SKM-1 treated with dmso at 0.1 percent for 144 hours (cell line): ENCODE measurements at regions not wholly inside any gene's neighbourhood (a gene's known extent, or its start where the extent isn't known, plus 50 kb on each side); places are given as distances from the start of the nearest gene placed in this dataset.

Experiments
- DNase-seq: peaks from one replicate; lab custom pipeline; 2025; ENCODE audit not compliant: unreplicated experiment; lab: John Stamatoyannopoulos, UW

GRCh38 chr1:106185089-106185488, 871.4 kb upstream of the PRMT6 start:
- no peak for DNase-seq

DNA sequence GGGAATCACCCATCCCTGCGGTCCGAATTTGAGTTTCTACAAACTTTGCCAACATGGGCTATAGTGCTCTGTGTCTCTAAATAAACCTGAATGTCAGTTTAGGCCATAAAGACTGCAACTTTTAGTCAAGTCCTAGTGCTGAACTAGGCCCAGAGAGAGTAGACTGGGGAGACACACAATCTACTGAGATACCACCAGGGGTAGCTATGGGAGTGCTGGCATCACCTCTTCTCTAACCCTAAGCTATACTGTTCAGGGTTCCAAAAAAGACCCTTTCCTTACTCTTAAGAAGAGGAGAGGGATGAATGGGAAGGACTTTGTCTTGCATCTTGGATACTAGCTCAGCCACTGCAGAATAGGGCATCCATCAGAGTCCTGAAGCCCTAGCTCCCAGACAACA, 866.7 kb upstream of the PRMT6 start:
- no peak for DNase-seq

GRCh38 chr1:106194206-106194605, 862.3 kb upstream of the PRMT6 start:
- no peak for DNase-seq

GRCh38 chr1:106200711-106201110, 855.8 kb upstream of the PRMT6 start:
- DNase-seq: no peak

GRCh38 chr1:106207185-106207584, 849.3 kb upstream of the PRMT6 start:
- no peak for DNase-seq

DNA sequence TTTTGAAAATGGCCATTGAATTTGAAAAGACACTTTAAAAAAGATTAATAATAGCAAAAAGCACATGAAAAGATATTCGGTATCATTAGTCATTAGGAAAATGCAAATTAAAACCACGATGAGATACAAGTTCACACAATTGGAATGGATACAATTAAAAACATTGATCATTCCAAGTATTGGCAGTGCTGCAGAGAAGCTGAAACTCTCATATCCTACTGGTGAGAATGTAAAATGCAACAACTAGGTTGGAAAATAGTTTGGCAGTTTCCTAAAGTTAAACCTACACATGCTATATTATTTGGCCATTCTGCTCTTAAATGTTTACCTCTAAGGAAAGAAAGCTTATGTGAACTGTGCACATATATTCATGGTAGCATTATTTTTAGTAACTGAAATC, 838.7 kb upstream of the PRMT6 start:
- DNase-seq: no peak

GRCh38 chr1:106222403-106222802, 834.1 kb upstream of the PRMT6 start:
- DNase-seq: no peak

DNA sequence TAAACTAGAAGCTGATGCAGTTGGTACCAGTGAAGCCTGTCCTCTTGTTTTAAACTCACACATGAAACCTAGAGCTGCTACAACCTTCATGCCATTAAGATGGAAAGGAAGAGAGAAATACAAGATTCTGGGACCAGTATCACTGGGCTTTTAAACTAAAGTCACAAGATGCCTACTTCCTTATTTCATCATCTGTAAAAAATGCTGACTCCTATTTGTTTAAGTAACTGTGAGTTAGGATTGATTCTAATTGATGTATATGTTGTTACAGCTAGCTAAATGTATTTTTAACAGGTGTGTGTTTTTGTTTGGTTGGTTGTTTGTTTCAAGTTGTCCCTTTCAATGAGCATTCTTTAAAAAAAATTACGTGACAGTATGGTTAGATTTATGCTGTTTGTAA, 833.3 kb upstream of the PRMT6 start:
- no peak for DNase-seq

DNA sequence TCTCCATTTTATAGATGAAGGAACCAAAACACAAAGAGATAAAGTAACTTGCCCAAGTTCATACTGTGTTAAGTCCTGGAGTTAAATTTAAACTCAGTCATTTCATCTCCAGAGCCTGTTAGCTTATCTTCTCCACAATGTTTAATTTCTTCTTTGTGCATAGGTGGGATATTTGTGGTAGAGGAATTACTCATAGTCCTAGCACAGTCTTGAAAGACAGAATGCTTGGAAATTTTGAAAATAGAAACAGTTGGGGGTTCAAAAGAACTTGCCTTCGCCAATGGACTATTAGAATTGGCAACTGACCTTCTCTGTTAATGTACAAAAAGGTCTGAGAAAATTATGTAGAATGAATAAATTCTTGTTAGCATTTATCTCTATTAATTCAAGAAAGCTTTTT, 832.0 kb upstream of the PRMT6 start:
- no peak for DNase-seq

GRCh38 chr1:106225403-106225802, 831.1 kb upstream of the PRMT6 start:
- no peak for DNase-seq

DNA sequence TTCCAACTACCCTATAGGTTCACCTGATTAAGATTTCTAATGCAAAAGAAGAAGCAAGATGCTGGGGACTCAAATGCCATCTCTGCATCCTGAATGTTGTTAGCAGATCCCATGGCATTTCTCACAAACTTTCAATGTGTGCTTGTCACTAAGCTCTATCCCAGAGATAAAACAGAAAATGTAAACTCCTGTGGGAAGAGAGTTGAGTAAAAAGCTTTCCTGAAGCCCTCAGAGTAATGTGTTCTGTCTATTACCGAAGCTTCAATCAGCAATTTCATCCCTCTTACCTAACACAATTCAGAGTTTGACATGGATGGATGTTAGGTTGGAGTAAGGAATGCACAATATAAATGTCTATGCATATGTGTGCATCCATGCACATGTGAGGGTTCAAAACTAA, 829.9 kb upstream of the PRMT6 start:
- DNase-seq: no peak

- DNase-seq: no peak
Observed at GRCh38 chr1:106232128-106232527, 824.3 kb upstream of the PRMT6 start.

DNA sequence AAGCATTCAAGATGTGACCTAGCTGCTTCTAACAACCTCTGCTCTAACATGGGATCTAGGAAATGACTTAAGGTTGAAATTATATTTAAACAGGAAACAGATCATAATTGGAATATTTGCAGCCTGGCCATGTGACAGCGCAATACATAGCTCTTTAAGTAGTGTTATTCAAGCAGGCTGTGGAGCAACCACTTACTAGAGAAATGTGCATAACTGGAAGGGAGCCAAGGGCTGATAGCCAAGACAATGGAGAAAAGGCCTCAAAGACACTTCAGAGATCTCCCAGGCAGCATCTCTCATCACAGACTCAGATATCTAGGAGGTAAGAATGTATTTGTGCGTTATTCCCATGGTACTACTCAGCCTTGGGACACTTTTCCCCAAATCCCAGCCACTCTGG, 823.0 kb upstream of the PRMT6 start:
- DNase-seq: no peak

GRCh38 chr1:106249365-106249764, 807.1 kb upstream of the PRMT6 start:
- no peak for DNase-seq

DNA sequence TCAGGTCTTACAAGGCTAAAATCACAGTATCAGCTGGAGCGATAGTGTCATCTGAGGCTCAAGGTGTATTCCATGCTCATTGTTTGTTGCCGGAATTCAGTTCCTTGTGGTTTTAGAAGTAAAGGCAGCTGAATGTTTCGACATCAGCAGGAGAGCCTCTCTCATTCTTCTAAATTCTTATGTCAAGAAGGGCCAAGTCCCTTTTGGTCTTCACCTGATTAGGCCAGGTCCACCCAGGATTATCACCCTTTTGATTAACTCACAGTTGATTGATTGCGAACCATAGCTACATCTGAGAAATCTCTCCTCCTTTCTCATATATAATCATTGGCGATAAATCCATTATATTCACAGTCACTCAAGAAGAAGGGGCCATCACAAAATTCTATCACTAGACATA, 806.7 kb upstream of the PRMT6 start:
- no peak for DNase-seq

DNA sequence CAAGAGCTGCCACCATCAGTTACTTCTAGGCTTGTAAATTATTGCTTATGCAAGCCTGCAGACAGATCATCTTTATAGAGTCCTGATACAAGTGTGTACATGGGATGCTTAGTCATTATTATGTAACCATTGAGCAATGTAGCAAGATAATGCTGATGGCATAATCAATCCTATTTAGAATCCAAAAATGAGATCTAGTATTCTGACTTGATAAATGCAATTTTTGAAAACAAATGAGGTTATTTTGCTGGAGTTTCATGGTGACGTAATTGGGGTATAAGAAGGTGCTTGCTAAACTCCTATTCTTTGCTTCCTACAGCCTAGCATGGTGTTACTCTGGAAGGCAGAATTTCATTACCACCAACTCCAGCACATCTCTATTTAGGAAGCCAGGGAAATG, 801.7 kb upstream of the PRMT6 start:
- DNase-seq: no peak

DNA sequence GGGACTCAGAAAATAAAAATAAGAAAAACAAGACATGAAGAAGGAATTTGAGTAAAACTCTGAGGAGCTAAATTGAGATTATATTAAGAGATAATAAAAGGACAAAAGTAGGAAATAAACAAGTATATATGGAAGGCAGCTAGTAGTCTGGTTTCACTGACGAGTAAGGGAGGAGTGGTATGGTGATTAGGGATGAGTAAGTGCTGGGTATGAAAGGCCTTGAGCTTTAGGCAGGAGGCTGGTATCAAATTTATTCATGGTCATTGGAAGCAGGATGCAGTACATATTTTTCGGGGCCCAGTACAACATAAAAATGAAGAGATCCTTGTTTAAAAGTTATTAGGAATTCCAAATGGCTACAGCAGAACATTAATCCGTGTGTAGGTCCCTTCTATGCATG, 789.7 kb upstream of the PRMT6 start:
- DNase-seq: no peak

- no peak for DNase-seq
Observed at GRCh38 chr1:106268070-106268469, 788.4 kb upstream of the PRMT6 start.

DNA sequence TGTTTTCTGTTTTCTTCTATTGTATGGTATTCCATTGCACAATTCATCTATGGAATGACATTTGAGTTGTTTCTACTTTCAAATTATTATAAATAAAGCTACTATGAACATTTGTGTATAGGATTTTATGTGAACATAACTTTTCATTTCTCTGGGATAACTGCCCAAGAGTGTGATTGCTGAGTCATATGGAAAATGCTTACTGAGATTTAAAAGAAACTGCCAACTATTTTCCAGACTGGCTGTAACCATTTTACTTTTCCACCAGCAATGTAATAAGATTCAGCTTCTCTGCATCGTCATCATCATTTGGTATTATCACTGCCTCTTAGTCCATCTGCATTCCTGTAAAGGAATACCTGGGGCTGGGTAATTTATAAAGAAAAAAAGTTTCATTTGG, 779.6 kb upstream of the PRMT6 start:
- no peak for DNase-seq

GRCh38 chr1:106277786-106278185, 778.7 kb upstream of the PRMT6 start:
- DNase-seq: no peak

GRCh38 chr1:106278716-106279115, 777.8 kb upstream of the PRMT6 start:
- DNase-seq: no peak

DNA sequence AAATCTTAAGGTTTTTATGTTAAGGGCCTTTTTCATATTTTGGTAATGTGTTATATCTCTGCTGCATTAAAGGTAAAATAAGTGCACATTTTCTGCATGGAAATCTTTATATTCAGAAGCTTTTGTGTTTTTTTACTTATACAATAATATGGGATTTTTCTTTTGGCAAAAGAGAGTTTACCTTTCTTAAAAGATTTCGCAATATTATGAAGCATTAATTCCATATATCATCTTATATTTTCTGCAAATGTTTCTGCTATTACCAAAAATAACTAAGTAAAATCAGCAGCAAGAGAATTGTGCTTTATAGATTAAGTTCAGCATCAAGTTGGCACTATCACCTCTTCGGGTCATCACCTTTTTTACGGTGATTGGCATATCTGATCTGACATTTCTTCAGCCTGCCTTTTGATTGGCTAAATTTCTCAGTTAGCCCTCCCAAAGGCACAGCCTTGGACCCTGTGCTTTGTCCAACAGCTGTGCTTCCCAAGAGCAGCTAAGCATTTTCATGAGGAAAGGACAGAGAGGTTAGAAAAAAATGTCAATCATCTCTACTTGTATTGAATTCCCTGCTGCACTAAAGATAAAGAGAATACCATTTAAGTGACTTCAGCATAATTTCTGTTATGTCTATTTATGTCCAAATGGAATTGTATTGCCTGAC, 767.1 kb upstream of the PRMT6 start:
- no peak for DNase-seq

DNA sequence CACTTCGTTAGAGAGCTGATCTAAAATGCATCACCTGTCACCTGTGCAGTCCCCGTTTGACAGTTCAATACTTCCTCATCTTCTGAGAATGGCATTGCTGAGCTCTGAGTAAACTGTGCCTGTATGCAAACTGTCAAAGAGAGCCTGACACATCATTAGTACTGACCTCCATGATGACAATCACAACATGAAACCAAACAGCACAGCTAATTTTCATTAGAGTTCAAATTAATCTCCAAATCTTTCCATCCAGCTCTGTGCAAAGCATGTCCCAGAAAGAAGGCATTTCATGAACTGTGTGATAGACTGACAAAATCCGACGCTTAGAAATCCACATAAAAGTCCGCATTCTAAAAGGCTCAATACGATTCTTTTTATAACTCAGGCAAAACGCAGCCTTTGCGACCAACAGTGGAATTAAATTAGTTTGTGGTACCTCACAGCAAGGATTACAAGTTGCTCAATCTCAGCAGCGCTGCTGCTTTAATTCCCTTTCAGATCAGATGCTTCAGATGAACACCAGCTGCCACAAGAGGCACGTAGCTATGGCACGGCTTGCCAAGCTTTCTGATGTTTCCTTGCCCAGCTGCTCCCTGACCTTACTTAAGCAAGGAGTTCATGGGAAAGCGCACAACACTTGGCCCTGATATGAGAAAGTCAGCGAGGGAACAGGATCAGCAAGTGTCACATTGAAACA, 765.5 kb upstream of the PRMT6 start:
- no peak for DNase-seq
